Neutrophil (primary cell): ENCODE measurements at regions not wholly inside any gene's neighbourhood (a gene's known extent, or its start where the extent isn't known, plus 50 kb on each side); places are given as distances from the start of the nearest gene placed in this dataset.
"Not testable (repeated sequence)": the region's sequence is repeated elsewhere in the genome, so short reads cannot be mapped to it uniquely, and the experiment has no call there.

Source experiments
- H3K27ac ChIP-seq: fragments of 200-600 bp; sonication (generic); 2 replicates; pipeline ENCODE4 v1.5.1; 2016; ENCODE audit warnings: mild to moderate bottlenecking, moderate library complexity
- H3K27me3 ChIP-seq: fragments of 200-600 bp; sonication (generic); 2 replicates; pipeline ENCODE4 v1.6.0; 2016; ENCODE audit warnings: mild to moderate bottlenecking
- H3K36me3 ChIP-seq: fragments of 200-600 bp; sonication (generic); 2 replicates; pipeline ENCODE4 v1.5.1; 2017
- H3K4me1 ChIP-seq, 2 experiments: fragments of 200-600 bp in 1 of 2; sonication (generic) in 1 of 2; 1 replicate in 1 of 2; 2 replicates in 1 of 2; pipeline versions ENCODE4 v1.5.1 to v1.6.1; 2013 to 2016; ENCODE audit warnings: low read depth in 1 of 2, low read length in 1 of 2, mild to moderate bottlenecking in 1 of 2, moderate library complexity in 1 of 2; ENCODE audit not compliant: control insufficient read depth in 1 of 2, insufficient read depth in 1 of 2
- H3K4me3 ChIP-seq, 2 experiments: fragments of 200-600 bp in 1 of 2; sonication (generic) in 1 of 2; 1 replicate in 1 of 2; 2 replicates in 1 of 2; pipeline ENCODE4 v1.5.1; 2013 to 2016; ENCODE audit warnings: low read depth in 1 of 2, low read length in 1 of 2, mild to moderate bottlenecking in 1 of 2, moderate library complexity in 1 of 2
- H3K9me3 ChIP-seq: fragments of 200-600 bp; sonication (generic); 2 replicates; pipeline ENCODE4 v1.5.1; 2016
- TF ChIP-seq, protein P1 (sequence below): fragments of 200-600 bp; sonication (generic); IDR thresholded peaks from 2 replicates; pipeline ENCODE4 v1.5.1; 2016; ENCODE audit warnings: antibody characterized with exemption

DNA sequence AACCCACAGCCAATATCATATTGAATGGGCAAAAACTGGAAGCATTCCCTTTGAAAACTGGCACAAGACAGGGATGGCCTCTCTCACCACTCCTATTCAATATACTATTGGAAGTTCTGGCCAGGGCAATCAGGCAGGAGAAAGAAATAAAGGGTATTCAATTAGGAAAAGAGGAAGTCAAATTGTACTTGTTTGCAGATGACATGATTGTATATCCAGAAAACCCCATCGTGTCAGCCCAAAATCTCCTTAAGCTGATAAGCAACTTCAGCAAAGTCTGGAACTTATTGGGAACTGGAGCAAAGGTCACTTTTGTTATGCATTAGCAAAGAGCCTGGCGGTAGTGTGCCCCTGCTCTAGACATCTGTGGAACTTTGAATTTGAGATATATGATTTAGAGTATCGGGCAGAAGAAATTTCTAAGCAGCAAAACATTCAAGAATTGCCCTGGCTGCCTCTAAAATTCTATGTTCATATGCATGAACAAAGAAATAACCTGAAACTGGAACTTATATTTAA is 53.4 kb upstream of the PSMA1 start:
- H3K36me3 ChIP-seq, H3K9me3 ChIP-seq, H3K4me3 ChIP-seq, H3K27me3 ChIP-seq: not testable (repeated sequence)
- Histone ChIP-seq H3K27ac (peak overlapping the region; percentile 18), H3K4me1 (peaks cover 20 to 48% of the 10 kb centered on the region in 2 experiments)

DNA sequence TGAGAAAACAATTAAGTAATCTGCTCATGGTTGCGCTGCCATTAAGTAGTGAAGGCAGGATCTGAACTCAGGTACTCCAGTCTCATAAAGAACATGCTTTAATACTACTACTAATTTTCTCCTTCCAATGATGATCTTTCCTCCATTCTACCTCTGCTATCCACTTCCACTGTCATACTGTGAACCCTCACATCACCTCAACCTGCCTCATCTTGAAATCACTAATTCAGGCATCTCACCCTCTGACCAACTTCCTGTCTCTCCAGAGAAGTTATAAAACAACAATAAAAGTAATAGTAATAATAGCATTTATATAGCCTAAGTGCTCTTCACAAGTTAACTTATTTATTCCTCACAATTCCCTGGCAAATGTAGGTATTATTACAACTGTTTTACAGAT is 57.1 kb upstream of the PSMA1 start:
- H3K4me1 ChIP-seq, result peaks cover 41 to 70% of the 10 kb centered on the region in 2 experiments
- TF ChIP-seq, protein P1, sequence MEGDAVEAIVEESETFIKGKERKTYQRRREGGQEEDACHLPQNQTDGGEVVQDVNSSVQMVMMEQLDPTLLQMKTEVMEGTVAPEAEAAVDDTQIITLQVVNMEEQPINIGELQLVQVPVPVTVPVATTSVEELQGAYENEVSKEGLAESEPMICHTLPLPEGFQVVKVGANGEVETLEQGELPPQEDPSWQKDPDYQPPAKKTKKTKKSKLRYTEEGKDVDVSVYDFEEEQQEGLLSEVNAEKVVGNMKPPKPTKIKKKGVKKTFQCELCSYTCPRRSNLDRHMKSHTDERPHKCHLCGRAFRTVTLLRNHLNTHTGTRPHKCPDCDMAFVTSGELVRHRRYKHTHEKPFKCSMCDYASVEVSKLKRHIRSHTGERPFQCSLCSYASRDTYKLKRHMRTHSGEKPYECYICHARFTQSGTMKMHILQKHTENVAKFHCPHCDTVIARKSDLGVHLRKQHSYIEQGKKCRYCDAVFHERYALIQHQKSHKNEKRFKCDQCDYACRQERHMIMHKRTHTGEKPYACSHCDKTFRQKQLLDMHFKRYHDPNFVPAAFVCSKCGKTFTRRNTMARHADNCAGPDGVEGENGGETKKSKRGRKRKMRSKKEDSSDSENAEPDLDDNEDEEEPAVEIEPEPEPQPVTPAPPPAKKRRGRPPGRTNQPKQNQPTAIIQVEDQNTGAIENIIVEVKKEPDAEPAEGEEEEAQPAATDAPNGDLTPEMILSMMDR, result no peak
- no peaks in the 10 kb centered on the region for H3K36me3 ChIP-seq
- H3K9me3 ChIP-seq, result no peaks in the 10 kb centered on the region
- peak overlapping the region; percentile 94 for H3K27ac ChIP-seq
- H3K27me3 ChIP-seq, result no peaks in the 10 kb centered on the region
- no peak overlapping the region for H3K4me3 ChIP-seq

DNA sequence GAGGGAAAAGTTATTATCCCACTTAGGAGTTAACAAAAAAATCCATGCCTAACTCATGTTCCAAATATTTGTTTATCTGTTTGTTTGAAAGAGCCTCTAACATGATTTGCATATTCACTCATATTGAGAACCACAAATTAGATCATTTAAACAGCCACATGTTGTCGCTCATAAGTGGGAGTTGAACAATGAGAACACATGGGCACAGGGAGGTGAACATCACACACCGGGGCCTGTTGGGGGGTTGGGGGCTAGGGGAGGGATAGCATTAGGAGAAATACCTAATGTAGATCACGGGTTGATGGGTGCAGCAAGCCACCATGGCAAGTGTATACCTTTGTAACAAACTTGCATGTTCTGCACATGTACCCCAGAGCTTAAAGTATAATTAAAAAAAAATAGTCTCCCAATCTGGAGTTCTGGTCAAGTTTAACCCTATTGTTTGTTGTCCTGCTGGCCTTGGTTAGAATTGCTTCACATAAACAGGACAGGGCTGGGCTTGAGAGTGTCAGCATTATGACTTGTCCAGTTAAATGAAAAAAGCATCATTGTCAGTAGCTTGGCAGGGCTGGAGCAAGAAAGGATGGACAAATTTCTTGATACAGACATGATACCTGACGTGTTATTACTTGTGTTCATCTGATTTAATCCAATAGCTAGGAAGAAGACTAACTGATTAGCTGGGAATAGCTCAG is 57.8 kb upstream of the PSMA1 start:
- no peaks in the 10 kb centered on the region for H3K27me3 ChIP-seq
- peaks cover 48 to 75% of the 10 kb centered on the region in 2 experiments for H3K4me1 ChIP-seq
- peak overlapping the region; percentile 7 to 47 for H3K4me3 ChIP-seq
- no peaks in the 10 kb centered on the region for H3K36me3 ChIP-seq
- TF ChIP-seq, protein P1, result no peak
- H3K27ac ChIP-seq, result peak overlapping the region; percentile 94
- no peaks in the 10 kb centered on the region for H3K9me3 ChIP-seq

DNA sequence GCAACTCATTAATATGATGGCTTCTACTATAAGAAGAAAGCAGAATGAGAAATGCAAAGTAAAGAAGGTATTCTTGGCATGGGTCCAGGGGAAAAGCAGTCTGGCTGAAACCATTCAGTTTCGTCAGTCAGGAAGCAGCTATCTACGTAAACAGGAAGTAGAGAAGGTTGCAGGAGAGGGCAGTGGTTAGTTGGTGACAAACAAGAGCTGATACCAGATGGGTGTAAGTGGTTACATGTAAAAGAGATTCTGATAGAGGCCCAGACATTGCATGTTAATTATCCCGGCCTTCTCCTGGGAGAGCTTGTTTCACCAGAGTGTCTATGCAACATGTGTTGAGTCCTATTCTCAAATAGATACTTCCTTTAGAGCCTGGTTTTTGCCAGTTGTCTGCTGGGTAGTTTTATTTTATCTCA is 58.4 kb upstream of the PSMA1 start:
- TF ChIP-seq, protein P1, result no peak
- Histone ChIP-seq H3K27me3 (no peaks in the 10 kb centered on the region), H3K4me3 (peak overlapping the region; percentile 7 to 47), H3K27ac (peak overlapping the region; percentile 94), H3K4me1 (peaks cover 54 to 76% of the 10 kb centered on the region in 2 experiments), H3K9me3 (no peaks in the 10 kb centered on the region), H3K36me3 (no peaks in the 10 kb centered on the region)

DNA sequence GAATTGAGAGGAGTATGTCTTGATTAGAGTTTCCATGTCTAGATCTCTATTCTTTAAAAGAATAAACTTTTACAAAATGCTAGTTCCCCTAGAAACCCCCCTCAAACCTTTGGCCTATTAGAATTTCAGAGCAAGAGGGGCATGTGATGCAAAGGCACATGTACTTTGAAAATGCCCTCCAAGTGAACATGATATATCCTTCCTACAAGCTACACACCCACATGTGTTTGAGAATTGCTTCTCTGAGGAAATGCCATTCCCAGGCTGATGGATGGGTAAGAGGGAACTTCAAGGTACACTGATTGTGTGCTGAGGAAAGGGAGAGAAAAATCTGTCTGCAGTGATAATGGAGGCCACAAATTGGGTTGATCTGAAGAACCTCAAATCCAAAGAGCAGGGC is 59.5 kb upstream of the PSMA1 start:
- no peaks in the 10 kb centered on the region for H3K36me3 ChIP-seq
- H3K27ac ChIP-seq, result peak overlapping the region; percentile 94
- no peak overlapping the region for H3K4me3 ChIP-seq
- H3K4me1 ChIP-seq, result peaks cover 60 to 65% of the 10 kb centered on the region in 2 experiments
- H3K9me3 ChIP-seq, result no peaks in the 10 kb centered on the region
- H3K27me3 ChIP-seq, result no peaks in the 10 kb centered on the region
- TF ChIP-seq, protein P1, result no peak

DNA sequence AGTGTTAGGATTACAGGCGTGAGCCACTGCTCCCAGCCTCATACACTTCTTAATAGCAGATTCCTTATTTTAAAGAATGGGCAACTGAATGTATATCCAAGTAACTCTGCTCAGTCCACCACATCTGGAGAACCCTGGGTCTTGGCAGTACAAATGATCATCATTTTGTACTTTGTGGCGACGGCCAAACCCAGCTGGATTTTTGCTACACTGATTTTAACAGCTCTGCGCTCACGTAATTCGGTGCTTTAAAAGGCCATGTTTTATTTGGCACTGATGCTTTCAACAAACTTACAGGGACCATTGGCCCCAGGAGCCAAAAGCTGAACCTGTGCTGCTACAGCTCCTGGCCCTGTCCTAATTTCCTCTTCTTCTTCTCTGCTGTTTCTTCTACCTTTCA is 60.8 kb upstream of the PDE3B start:
- H3K4me3 ChIP-seq, result no peak overlapping the region
- H3K4me1 ChIP-seq, result peaks cover 63 to 67% of the 10 kb centered on the region in 2 experiments
- H3K36me3 ChIP-seq, result no peaks in the 10 kb centered on the region
- H3K9me3 ChIP-seq, result no peaks in the 10 kb centered on the region
- H3K27me3 ChIP-seq, result no peaks in the 10 kb centered on the region
- TF ChIP-seq, protein P1, result no peak
- H3K27ac ChIP-seq, result peak overlapping the region; percentile 71
